GM23338 (cell line): ENCODE measurements at regions not wholly inside any gene's neighbourhood (a gene's known extent, or its start where the extent isn't known, plus 50 kb on each side); places are given as distances from the start of the nearest gene placed in this dataset.

ENCODE experiments used
- POLR2AphosphoS5 ChIP-seq: IDR thresholded peaks from 2 replicates; pipeline ENCODE4 v1.6.1; 2016; ENCODE audit warnings: antibody characterized with exemption, low read depth
- TF ChIP-seq, protein P1 (sequence below), 2 experiments: fragments of 200-600 bp in 1 of 2; sonication (generic) in 1 of 2; conservative IDR thresholded peaks; 2 replicates each; pipeline versions ENCODE4 v1.5.1 to v1.6.1; 2016 to 2017; ENCODE audit warnings: antibody characterized with exemption in 2 of 2, low read depth in 2 of 2, mild to moderate bottlenecking in 2 of 2, moderate library complexity in 1 of 2

DNA sequence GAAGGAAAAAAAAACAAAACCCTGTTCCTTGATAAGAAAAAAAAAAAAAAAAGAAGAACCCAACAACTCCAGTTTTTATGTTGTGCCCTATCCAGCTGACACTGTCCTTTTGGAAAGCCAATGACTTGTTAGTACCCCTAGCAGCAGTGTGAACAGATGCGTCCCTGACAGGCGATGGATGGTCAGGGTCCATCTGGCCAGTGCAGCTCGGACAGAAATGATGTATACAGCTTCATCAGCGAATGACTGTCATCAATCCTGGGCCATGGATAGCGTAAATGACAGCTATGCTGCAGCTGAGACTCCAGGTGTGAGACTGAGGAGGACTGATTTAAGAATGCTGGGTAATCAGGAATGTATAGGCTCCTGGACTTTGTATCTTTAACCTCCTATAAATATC is 318.8 kb upstream of the FIGN start:
- no peak for TF ChIP-seq POLR2AphosphoS5
- TF ChIP-seq, protein P1, sequence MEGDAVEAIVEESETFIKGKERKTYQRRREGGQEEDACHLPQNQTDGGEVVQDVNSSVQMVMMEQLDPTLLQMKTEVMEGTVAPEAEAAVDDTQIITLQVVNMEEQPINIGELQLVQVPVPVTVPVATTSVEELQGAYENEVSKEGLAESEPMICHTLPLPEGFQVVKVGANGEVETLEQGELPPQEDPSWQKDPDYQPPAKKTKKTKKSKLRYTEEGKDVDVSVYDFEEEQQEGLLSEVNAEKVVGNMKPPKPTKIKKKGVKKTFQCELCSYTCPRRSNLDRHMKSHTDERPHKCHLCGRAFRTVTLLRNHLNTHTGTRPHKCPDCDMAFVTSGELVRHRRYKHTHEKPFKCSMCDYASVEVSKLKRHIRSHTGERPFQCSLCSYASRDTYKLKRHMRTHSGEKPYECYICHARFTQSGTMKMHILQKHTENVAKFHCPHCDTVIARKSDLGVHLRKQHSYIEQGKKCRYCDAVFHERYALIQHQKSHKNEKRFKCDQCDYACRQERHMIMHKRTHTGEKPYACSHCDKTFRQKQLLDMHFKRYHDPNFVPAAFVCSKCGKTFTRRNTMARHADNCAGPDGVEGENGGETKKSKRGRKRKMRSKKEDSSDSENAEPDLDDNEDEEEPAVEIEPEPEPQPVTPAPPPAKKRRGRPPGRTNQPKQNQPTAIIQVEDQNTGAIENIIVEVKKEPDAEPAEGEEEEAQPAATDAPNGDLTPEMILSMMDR (conservative IDR thresholded peaks at IDR 0.05; ENCODE audit: low read depth in 2 of 2): no peak
